ENCODE measurements at regions not wholly inside any gene's neighbourhood (a gene's known extent, or its start where the extent isn't known, plus 50 kb on each side); places are given as distances from the start of the nearest gene placed in this dataset.

DNA sequence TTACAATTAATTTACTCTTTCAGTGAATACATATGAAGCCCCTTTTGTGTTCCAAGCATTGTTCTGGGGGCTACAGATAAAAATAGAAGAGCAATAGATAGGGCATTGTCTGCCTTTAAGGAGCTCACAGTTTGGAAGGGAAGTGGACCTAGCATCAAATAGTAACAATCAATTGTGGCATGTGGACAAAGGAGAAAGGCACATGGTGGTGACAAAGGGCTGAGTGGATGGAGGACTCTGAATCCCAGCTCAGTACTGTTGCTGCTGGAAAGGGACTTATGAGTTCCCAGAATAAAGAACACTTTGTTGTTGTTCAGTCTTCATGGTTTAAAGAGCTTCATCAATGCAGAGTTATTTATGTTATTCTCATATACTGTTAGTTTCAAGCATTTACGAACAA, 217.7 kb downstream of the HRH4 start:
- Mint-ChIP-seq H3K4me3 (no peak overlapping the region), H3K4me1 (no peaks in the 10 kb centered on the region), H3K27me3 (peaks cover 0 to 19% (median 3%) of the 10 kb centered on the region in 3 donors), H3K9me3 (peaks cover 0 to 2% (median 0%) of the 10 kb centered on the region in 7 donors), H3K36me3 (no peaks in the 10 kb centered on the region), H3K27ac (no peak overlapping the region)
- DNase-seq, result no peak
- no peak for ATAC-seq (ENCODE audit: low read depth in 2 of 2)

DNA sequence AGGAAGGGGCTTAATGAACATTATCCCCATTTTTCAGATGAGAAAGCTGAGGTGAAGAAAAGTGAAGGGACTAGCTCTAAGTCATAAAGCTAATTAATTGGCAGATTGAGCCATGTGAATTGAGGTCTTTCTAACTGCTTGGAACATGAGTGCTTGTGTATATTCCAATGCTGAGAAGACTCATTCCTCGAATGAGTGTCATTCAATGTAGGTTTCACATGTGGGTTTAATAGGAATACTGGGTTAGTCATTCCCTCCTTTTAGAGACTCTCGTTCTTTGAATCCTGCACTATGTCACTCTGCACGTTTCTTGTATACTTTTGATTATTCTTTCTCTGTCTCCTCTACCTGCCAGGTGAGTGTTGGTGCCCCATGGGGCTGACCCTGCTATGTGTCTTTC, 218.2 kb downstream of the HRH4 start:
- H3K4me1 Mint-ChIP-seq, result no peaks in the 10 kb centered on the region
- peaks cover 0 to 2% (median 0%) of the 10 kb centered on the region in 7 donors for H3K9me3 Mint-ChIP-seq
- DNase-seq (no peak), ATAC-seq (ENCODE audit: low read depth in 2 of 2) (no peak)
- no peak overlapping the region for H3K4me3 Mint-ChIP-seq
- no peak overlapping the region for H3K27ac Mint-ChIP-seq
- no peaks in the 10 kb centered on the region for H3K36me3 Mint-ChIP-seq
- H3K27me3 Mint-ChIP-seq, result peaks cover 0 to 19% (median 3%) of the 10 kb centered on the region in 3 donors

GRCh38 chr18:24679062-24679461, 218.6 kb downstream of the HRH4 start:
- Mint-ChIP-seq H3K27me3 (peaks cover 0 to 19% (median 3%) of the 10 kb centered on the region in 3 donors), H3K36me3 (no peaks in the 10 kb centered on the region), H3K4me1 (no peaks in the 10 kb centered on the region), H3K27ac (no peak overlapping the region), H3K9me3 (peaks cover 0 to 2% (median 0%) of the 10 kb centered on the region in 7 donors), H3K4me3 (no peak overlapping the region)
- DNase-seq (no peak), ATAC-seq (ENCODE audit: low read depth in 2 of 2) (no peak)

GRCh38 chr18:24683925-24684324, 223.5 kb downstream of the HRH4 start:
- DNase-seq (no peak), ATAC-seq (ENCODE audit: low read depth in 2 of 2) (no peak)
- Mint-ChIP-seq H3K27ac (no peak overlapping the region), H3K4me3 (no peak overlapping the region), H3K4me1 (no peaks in the 10 kb centered on the region), H3K27me3 (peaks cover 0 to 11% (median 0%) of the 10 kb centered on the region in 3 donors), H3K36me3 (no peaks in the 10 kb centered on the region), H3K9me3 (peaks cover 0 to 4% (median 0%) of the 10 kb centered on the region in 7 donors)

GRCh38 chr18:24685254-24685959, 225.0 kb downstream of the HRH4 start:
- ATAC-seq (ENCODE audit: low read depth in 2 of 2), result no peak
- no peak for DNase-seq
- peaks cover 0 to 8% (median 0%) of the 10 kb centered on the region in 3 donors for H3K27me3 Mint-ChIP-seq

GRCh38 chr18:24695168-24695567, 234.7 kb downstream of the HRH4 start:
- H3K27me3 Mint-ChIP-seq, result peaks cover 21 to 24% (median 22%) of the 10 kb centered on the region in 3 donors
- H3K9me3 Mint-ChIP-seq, result peaks cover 9 to 47% (median 27%) of the 10 kb centered on the region in 7 donors
- ATAC-seq (ENCODE audit: low read depth in 2 of 2) (no peak), DNase-seq (no peak)
- H3K36me3 Mint-ChIP-seq, result no peaks in the 10 kb centered on the region
- no peak overlapping the region for H3K4me3 Mint-ChIP-seq
- no peaks in the 10 kb centered on the region for H3K4me1 Mint-ChIP-seq
- no peak overlapping the region for H3K27ac Mint-ChIP-seq

More at GRCh38 chr18:24685254-24685959, 225.0 kb downstream of the HRH4 start:
- Mint-ChIP-seq H3K4me1 (no peaks in the 10 kb centered on the region), H3K4me3 (no peak overlapping the region), H3K27ac (no peak overlapping the region), H3K36me3 (no peaks in the 10 kb centered on the region), H3K9me3 (peaks cover 0 to 4% (median 0%) of the 10 kb centered on the region in 7 donors)

- peaks cover 24 to 41% (median 35%) of the 10 kb centered on the region in 3 donors for H3K27me3 Mint-ChIP-seq
- H3K27ac Mint-ChIP-seq, result no peak overlapping the region
- H3K4me1 Mint-ChIP-seq, result no peaks in the 10 kb centered on the region
- DNase-seq (no peak), ATAC-seq (ENCODE audit: low read depth in 2 of 2) (no peak)
- H3K36me3 Mint-ChIP-seq, result peaks cover 0 to 6% of the 10 kb centered on the region in 2 donors
- H3K4me3 Mint-ChIP-seq, result no peak overlapping the region
- H3K9me3 Mint-ChIP-seq, result peaks cover 0 to 23% (median 11%) of the 10 kb centered on the region in 7 donors
Measured at GRCh38 chr18:24702001-24702515, 241.6 kb downstream of the HRH4 start.

DNA sequence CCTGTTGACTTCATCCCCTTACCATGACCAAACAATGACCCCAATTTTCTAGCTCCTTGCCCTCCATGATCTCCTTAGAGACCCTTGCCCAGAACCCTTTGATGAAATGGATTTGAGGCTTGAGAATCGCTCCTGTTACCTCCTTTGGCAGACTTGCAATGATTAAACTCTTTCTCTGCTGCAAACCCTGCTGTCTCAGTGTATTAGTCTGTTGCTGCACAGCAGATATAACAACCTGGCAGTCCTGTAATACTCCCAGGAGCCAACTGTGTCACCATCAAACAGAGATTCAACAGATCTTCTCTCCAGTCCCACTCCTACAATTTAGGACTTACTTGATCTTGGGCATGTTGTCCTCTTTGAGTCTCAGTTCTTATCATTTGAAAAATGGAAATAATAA, 242.9 kb downstream of the HRH4 start:
- Mint-ChIP-seq H3K9me3 (peaks cover 0 to 16% (median 8%) of the 10 kb centered on the region in 7 donors), H3K27ac (peak overlapping the region in 1 of 6 donors; percentile 9), H3K4me1 (no peaks in the 10 kb centered on the region), H3K36me3 (peaks cover 0 to 6% of the 10 kb centered on the region in 2 donors), H3K27me3 (peaks cover 20 to 37% (median 26%) of the 10 kb centered on the region in 3 donors), H3K4me3 (no peak overlapping the region)
- DNase-seq (no peak), ATAC-seq (ENCODE audit: low read depth in 2 of 2) (no peak)

DNA sequence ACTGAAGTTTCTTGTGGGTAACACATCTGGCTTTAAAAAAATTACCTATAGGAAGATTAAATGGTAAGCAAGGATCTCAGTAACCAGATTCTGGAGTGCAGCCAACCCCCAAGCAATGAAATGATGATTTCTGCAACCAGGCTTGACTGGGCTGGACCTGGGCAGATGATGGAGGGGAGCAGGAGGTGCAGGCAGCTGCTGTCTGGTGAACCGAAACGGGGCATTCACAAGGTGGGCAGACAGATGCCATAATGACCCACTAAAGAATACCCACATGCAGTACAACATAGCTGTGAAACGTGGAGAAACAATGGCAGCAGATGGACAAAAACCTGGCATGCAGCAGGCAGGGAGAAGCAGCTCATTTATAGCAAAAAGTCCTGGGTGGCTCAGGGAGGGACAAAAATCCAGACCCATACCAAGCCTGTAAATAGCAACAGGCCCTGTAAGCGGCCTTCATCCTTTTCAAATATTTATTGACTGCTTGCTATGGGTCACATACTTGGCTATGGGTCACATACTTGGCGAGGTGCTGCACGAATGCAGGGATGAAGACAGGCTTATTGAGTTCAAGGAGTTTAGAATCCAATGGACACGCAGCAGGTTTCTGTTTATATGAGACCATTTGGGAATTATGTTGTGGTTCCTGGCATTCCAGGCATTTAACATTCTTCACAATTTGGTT, 244.7 kb downstream of the HRH4 start:
- ATAC-seq (ENCODE audit: low read depth in 2 of 2) (no peak), DNase-seq (no peak)
- H3K9me3 Mint-ChIP-seq, result peaks cover 0 to 16% (median 9%) of the 10 kb centered on the region in 7 donors
- no peaks in the 10 kb centered on the region for H3K4me1 Mint-ChIP-seq
- H3K4me3 Mint-ChIP-seq, result no peak overlapping the region
- peaks cover 0 to 6% of the 10 kb centered on the region in 2 donors for H3K36me3 Mint-ChIP-seq
- peaks cover 11 to 24% (median 19%) of the 10 kb centered on the region in 3 donors for H3K27me3 Mint-ChIP-seq
- H3K27ac Mint-ChIP-seq, result no peak overlapping the region

DNA sequence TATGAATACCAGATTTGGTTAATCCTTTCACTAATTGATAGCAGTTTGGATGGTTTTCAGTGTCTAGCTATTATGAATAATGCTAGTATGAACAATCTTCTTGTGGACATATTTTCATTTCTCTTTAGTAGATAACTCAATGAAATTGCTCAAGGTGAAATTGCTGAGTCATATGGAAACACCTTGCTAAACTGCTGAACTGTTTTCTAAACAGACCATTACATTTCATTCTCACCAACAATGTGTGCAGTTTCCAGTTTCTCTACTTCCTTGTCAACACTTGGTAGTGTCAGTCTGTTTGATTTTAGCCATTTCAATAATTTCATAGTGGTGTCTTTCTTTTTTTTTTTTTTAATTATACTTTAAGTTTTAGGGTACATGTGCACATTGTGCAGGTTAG, 250.0 kb downstream of the HRH4 start:
- no peaks in the 10 kb centered on the region for H3K36me3 Mint-ChIP-seq
- DNase-seq, result no peak
- no peak for ATAC-seq (ENCODE audit: low read depth in 2 of 2)
- peaks cover 0 to 3% (median 0%) of the 10 kb centered on the region in 7 donors for H3K9me3 Mint-ChIP-seq
- no peak overlapping the region for H3K27ac Mint-ChIP-seq
- H3K27me3 Mint-ChIP-seq, result peaks cover 0 to 7% (median 0%) of the 10 kb centered on the region in 3 donors
- no peaks in the 10 kb centered on the region for H3K4me1 Mint-ChIP-seq
- H3K4me3 Mint-ChIP-seq, result no peak overlapping the region

DNA sequence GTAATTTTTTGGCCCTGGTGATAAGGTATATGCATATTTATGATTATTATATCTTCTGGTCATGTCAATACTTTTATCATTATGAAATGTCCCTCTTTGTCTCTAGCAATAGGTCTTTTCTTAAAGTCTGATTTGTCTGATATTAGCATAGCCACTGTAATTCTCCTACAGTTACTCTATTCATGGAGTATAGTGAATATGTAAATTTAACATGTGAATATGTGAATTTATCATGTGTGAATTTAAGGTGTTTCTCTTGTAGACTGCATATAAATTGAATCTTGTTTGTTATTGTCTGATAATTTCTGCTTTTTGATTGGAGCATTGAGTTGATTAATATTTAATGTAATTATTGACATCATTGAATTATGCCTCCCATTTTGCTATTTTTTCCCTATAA, 259.4 kb downstream of the HRH4 start:
- no peaks in the 10 kb centered on the region for H3K36me3 Mint-ChIP-seq
- peaks cover 0 to 10% (median 3%) of the 10 kb centered on the region in 3 donors for H3K27me3 Mint-ChIP-seq
- no peak for DNase-seq
- no peak overlapping the region for H3K27ac Mint-ChIP-seq
- no peak for ATAC-seq (ENCODE audit: low read depth in 2 of 2)
- no peak overlapping the region for H3K4me3 Mint-ChIP-seq
- H3K9me3 Mint-ChIP-seq, result no peaks in the 10 kb centered on the region
- no peaks in the 10 kb centered on the region for H3K4me1 Mint-ChIP-seq

DNA sequence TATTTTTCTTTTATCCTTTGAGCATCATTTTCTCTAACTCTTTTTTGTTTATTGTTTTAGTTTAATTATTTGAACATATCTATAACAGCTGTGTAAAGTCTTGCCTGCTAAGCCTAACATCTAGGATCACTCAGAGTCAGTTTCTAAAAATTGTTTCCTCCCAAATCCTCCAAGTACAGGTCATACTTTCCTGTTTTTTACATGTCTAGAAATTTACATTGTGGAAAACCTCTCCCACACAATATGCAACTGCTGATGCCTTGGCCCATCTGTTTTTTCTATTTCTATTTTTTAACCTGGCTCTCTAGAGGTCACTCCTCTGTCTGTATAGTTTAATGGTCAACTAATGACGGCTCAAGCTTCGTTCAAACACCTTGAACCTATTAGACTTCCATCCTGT, 261.0 kb downstream of the HRH4 start:
- DNase-seq (no peak), ATAC-seq (ENCODE audit: low read depth in 2 of 2) (no peak)
- H3K9me3 Mint-ChIP-seq, result no peaks in the 10 kb centered on the region
- no peaks in the 10 kb centered on the region for H3K4me1 Mint-ChIP-seq
- no peak overlapping the region for H3K27ac Mint-ChIP-seq
- H3K27me3 Mint-ChIP-seq, result peaks cover 0 to 10% (median 3%) of the 10 kb centered on the region in 3 donors
- H3K4me3 Mint-ChIP-seq, result no peak overlapping the region
- H3K36me3 Mint-ChIP-seq, result no peaks in the 10 kb centered on the region

- no peaks in the 10 kb centered on the region for H3K36me3 Mint-ChIP-seq
- no peak overlapping the region for H3K27ac Mint-ChIP-seq
- peaks cover 0 to 4% (median 0%) of the 10 kb centered on the region in 3 donors for H3K4me1 Mint-ChIP-seq
- H3K9me3 Mint-ChIP-seq, result no peaks in the 10 kb centered on the region
- DNase-seq (no peak), ATAC-seq (ENCODE audit: low read depth in 2 of 2) (no peak)
- peaks cover 8 to 21% (median 20%) of the 10 kb centered on the region in 3 donors for H3K27me3 Mint-ChIP-seq
- no peak overlapping the region for H3K4me3 Mint-ChIP-seq
Measured at GRCh38 chr18:24725644-24726415, 265.4 kb downstream of the HRH4 start.
